RPMI8226 (cell line): ENCODE measurements at regions not wholly inside any gene's neighbourhood (a gene's known extent, or its start where the extent isn't known, plus 50 kb on each side); places are given as distances from the start of the nearest gene placed in this dataset.

Experiments
- DNase-seq: peaks from one replicate; pipeline ENCODE4 v3.0.0-alpha.2; 2015

DNA sequence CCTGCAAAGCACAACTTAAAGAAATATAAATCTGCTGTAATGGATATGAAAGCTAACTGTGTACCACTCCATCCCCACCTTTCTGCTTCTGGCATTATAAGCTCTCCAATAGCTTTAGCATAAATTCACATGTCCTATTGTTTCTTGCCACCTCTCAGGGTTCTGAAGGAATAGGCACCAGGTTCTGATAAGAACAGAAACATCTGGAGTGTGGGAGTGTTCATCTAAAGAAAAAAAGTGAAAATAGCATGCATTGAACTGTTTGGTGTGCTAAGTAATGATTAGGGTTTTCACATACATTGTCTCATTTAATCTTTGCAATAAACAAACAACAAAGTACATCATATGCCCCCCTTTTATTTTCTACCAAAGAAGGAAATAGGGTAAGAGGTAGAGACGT lies 72.3 kb downstream of the FAM76B start:
- no peak for DNase-seq

DNA sequence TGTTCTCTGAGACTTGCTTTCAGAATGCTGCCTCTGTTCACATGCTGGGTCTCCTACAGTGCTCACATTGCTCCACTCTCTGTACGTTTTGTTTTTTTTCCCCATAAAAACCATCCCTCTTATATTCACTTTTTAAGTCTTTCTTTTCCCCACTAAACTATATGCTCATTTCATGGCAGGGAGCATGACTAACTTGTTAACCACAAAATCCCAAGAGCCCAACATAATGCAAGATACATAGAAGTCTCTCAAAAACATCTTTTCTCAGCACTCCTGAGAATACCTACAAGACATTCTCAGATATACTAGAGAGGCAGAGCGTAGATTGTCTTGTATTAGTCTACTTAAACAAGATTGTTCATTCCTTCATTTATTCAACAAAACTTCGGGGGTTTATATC lies 73.3 kb downstream of the FAM76B start:
- DNase-seq = no peak

DNA sequence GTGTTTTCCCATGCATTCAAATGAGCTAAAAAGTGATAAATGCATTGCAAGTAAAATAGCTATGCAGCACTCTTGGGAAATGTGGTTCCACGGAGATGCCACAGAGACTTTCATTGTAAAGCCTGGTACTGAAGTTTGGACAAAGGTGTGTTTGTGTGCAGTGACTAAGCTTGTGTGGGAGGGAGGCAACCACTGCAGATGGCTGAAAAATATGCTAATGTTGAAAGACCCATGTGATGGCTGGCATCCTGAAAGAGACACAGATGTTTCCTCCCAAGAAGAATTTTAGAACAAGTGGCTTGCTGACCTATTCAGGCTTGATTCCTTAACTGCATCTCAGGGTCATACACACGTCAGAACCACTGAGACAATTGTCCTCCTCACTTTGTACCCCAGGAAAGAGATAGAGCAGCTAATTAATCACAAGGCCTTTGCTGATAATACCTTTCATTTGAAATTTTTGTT lies 73.8 kb downstream of the FAM76B start:
- DNase-seq = peak; percentile 26

DNA sequence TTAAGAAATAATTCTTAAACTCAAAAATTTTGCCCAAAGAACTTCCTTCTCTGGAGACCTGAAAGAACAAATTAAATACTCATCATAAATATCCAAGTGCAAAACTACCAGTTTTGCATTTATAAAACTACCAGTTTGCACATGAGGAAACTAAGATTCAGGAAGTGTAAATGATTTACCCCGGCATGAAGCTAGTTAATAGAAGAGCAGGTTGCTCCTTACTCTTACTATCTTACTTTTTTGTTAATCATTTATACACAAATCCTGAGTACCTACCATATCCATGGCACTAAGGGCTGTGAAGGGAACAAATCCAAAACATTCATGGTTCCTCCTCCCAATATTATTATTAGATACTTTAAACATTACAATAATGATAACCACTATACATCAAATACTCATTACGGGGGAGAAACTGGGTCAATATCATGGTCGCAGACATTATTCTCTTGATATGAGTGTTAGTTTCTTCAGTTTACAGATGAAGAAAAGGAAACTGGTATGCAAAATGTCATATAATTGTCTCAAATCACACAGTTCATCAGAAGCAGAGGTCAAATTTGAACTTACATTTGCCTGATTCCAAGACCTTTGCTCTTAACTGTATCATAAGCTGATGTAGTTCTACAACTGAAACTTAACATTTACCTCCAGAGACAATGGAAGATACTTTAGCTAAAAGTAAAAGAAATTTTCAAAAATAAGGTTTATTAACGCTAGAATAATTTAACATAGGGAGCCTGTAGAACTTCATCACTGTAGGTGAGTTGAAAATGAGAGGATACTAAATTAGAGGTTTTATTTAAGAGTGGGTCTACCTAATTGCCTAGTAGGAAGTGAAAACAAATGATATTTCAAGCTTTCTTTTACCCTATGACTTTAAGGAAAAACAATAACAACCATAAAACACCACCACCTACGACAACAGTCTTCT lies 74.5 kb downstream of the FAM76B start:
- DNase-seq = no peak

DNA sequence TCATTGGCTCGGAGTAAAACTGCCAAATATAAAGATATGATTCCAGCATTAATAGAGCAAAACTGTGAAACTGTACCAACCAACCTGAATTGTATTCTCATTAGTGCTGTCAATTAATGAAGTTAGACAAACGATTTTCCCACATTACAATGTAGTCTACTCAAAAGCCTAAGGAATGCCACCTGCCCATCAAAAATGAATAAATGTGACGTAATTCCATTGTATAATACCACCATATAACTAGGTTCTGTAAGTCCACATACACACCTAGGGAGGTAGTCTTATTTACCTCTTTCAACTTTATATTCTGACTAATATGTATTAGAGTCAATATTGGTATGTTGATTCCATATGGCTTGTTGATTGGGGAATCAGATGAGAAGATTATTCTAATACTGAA lies 76.2 kb downstream of the FAM76B start:
- DNase-seq = no peak

DNA sequence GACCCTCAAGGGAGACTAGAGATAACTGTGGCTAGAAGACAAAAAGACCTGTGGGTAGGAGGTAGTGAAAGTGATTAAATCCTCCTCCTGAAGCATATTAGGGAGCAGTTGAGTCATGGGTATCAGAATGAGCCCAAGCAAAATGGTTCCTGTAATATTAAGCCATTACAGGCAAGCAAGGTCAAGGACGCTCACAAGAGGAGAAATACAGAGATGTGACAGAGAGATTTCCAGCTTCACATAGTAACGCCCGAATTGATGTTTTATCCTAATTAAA lies 77.7 kb downstream of the FAM76B start:
- DNase-seq = no peak

DNA sequence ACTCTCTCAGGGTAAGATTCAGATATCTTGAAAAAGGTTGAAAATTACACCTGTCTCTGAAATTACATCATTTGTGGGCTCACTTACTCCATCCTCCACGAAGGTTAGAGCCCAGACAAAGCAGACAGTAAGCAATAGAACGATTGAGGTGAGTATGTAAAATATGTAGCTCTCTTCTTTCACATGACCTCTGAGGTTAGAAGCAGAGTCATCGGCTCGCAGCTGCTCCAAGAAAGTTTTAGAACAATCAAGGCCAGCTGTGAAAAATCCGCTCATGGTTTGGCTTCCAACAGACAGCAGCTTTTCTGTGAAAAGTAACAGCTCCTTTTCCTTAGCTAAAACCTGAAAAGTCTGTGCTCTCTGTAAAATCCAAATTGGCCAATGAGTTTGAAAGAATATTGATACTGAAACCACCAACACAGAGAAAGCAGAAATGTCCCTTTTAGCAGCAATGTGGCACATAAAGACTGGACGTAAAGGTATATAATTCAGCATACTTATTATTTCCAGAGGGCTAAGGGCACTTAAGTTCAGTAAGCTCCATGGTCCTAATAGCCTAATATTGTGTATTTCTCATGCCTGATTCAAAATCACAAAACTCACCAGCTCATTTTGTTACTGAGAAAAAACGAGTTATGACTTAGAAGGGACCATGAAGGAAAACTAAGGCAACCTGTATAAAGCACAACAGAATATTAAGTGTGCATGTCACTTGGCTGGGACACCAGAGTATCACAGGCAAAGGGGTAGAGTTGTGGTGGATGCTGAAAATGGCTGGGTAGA lies 78.2 kb downstream of the FAM76B start:
- DNase-seq = no peak

DNA sequence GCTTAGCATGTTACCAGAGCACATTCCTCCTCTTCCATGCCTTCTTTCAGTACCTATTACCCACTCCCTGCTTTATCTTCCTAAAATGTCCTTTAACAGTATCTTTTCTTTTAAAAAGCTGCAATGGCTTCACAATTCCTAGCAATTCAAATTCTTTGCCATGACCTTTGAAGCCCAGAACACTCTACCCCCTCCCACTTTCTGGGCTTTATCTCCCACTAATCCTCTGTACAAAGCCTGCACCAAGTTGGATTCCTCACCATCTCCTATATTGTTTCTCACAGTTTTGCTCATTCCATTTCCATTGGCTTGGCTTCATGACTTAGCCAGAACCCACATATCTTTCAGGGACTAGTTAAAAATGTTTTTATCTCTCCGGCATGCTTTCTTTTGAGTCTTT lies 80.9 kb downstream of the FAM76B start:
- no peak for DNase-seq

DNA sequence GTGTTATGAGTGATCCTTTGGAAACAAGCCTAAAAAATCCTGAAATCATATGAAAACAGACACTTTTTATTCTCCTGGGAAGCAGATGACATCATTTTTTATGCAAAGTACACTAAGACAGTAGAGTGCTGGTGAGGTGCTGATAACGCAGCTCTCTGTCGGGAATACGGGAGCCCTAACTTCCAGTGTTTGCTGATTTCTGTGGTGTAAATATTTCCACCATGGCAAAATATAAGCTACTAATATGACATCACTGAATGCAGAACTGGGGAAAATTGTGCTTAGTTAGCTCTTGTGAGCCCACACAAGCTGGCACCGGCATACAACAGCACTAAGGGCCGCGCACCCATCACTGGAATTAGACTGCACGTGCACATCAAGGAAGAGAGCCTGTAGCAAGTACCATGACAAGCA lies 82.6 kb downstream of the FAM76B start:
- no peak for DNase-seq

DNA sequence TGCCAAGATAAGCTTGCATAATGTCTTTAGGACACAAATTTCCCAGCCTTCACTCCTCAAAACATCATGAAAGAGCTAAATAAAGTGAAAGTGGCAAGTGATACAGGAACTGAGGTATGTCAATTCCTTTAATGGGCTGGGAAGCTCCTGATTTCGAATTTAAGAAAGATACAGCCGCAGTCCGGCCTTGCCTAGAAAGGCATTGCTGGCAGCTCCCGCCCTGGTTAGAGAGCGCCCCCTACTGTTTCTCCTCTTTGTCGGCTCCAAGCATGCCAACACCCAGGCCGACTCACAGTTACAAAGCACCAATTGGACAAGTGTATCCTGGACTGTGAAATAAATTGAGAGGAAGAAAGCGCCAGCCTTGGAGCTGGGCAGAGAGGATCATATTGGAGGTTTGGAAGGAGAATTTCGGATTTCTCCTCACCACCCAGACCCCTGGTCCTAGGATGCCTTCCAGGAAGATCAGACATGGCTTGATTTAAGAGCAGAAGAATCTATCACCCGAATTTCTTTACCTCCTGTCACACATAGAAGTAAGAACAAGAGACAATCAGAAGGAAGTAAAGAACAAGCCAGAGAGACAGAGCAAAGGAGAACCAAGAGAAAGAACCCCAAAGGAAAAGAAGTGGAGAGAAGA lies 84.0 kb downstream of the FAM76B start:
- DNase-seq = peak; percentile 76

DNA sequence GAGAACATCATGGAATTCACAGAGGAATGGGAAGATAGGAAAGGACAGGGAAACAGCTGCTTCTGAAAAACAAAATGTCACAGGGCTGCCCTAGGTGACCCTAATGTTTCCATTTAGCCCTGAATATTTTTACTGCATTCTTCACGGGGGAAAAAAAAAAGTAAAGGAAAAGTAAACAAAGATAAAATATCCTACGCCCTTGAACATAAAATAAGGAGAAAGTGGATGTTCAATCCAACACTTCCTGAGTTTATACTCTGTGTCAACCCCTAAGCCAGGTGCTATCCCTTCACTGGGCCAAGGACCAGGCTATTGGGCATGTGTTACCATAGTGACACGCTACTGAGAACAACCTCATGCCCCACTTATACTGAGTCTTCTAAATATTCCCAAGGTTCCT lies 84.7 kb downstream of the FAM76B start:
- no peak for DNase-seq

DNA sequence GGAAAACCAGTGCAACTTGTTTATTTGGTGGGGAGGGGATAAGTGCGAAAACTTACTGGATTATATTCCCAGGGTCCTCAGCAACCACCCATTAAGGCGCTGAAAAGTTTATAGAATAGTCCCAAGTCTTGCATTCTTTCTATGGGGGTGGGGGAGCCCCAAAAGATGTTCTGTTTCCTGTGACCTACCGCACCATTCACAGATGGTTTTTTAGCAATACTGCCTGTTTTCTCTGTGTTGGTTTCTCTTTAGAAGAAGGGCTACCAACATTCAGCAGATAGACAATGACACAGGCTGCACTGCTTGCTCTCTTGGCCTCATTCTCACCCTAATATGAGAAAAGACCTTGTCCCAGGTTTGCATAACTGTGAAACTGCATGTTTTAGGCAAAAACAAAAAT lies 86.5 kb downstream of the FAM76B start:
- DNase-seq = no peak

DNA sequence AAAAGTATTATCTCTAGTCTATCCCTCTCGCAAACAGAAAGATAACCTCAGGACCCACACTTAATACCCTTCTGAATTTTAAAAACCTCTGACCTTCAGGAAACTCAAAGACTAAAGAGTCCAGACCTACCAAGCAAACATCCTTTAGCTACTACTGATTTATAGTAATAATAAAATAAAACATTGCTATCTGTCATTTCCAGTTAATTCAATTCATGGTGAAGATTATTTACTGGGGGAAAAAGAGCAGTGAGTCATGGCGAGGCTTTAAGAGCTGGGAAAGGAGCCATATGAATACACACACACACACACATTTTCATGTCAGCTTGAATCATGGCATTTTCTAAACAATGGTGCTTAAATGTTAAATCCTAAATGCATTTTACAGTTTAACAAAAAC lies 87.1 kb downstream of the FAM76B start:
- DNase-seq = no peak

DNA sequence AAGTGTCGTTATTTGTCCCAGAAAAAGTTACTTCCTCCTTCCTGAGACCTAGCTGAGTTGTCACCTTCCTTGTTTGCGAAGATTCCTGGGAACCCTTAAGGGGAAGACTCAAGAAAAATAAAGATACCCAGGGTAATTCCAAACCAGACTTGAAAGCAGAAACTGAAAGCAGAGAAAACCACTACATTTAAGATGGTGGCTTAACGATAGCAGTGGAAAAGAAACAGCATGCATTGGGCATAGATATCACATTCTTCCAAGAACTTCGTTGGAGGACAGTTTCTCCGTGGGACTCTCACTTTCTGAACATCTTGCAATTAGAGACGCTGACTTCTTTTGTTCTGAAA lies 89.1 kb downstream of the FAM76B start:
- peak; percentile 18 for DNase-seq

DNA sequence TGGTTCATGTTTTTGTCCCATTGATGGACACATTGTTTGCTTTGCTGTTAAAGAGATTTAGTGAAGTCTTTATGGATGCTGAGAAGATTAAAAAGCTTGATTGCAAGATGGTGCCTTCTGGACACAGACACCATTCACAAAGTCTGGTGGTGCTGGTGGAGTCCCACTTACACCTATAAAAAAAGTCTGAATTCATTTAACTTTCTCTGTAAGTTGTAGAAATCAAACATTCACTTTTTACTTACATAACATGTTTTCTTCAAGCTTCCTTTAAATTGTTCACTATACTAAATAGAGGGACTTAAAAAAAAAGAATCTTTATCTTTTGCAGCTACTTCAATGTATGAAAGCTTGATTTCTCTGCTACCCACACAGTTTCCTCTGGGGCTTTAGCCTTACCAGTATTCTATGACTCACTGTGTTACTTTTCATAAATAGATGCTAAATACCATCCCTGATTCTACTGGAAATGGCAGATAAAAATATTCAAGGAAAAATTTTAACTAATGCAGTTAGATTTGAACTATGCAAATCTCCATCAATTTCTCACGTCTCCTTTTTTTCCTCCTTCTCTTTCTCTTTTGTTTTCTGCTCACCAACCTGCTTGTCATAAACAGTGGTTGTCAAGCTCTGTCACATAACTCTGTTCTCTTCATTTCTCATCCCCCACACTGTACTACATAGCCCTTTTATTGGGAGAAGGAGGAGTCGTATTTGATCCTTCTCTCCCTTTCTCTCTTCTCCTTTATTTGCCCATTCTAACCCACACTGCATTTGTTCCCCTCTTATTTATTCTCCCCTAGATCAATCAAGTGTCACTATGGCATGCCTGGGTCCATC lies 89.7 kb downstream of the FAM76B start:
- no peak for DNase-seq

DNA sequence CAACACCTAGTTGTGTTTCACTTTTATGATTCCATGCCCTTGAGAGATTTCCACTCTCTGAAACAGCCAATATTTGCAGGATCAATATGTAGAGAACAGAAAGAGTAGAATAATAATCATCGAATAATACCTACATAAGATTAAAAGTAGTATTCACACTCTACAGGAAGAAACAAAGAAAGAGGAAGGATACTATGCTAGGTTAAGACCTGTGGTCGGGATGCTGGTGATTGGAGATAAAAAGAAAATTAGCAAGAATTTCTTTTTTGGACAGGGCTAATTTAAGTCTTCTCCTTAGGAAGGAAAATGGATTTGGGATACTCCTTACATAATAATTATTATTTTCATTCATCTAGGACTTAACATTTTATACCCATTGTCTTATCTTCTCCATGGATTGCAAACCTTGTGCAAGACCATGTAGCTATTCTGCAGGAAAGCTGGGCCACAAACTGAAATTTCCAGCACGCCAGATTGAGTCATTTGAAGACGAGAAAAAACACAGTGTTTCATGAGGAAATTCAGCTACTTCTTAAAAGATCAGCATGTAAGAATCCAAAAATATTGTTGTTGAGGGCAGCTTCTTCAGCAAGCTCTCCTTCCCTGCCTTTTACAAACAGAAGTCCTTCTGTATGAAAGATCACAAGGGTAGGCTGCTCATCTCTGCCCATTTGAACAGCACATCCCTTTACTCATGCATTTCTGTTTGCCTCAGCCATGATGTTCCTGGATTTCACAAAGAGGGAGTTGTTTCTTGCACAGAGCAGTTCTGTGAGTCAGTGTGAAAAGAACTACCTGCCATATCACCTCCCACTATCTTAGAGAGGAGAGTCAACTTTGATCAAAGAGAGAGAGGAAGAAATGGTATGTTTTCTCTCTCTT lies 90.7 kb downstream of the FAM76B start:
- no peak for DNase-seq

DNA sequence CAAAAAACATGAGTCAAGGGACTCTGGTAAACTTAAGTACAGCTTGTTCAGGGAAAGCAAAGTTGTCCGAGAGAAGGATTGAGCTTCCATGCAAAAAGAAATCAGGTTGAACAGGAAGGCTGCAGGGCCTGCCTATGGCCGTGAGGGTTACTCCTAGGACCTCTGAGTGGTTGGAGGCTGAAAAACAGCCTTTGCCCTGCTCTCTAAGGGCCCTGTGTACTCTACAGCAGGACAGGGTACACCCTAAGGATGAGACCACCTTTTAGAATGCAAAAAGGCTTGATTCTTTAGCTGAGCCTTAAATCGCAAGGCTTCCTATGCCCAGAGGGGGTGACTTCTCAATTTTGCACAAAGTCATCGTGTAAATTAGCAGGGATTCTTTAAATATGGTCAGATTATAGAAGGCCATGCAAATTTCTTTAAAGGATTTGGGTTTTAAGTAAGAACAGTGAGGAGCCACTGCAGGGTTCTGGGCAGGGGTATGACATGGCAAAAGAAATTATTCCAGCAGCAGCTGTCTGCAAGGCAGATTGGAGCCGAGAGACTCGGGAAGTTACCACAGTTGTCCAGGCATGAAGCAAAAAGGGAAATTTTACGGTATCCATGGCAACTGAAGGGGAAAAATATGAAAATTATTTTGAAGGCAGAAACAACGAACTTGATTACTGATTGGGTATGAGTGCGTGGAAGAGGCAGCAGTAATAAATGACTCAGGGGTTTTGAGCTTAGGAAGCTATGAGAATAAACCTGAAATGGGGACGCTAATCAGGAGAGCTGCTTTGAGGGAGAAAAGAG lies 91.8 kb downstream of the FAM76B start:
- no peak for DNase-seq

DNA sequence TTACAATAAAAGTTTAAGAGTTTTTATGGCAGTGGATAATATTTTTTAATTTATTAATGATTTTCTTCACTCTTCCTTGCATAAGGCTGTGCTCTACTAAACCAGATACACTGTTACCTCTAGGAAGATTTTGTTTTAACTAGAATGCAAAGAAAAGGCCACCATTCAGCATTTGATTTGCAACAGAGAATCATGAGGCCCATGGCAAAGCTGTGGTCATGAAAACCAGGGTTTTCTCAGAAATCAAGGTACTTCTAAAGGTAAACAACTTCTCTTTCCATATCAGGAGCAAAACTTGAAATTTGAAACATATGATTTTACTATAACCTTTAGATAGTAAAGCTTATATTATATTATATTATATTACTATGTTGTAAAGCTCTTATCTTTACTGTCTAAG lies 94.4 kb downstream of the FAM76B start:
- no peak for DNase-seq

DNA sequence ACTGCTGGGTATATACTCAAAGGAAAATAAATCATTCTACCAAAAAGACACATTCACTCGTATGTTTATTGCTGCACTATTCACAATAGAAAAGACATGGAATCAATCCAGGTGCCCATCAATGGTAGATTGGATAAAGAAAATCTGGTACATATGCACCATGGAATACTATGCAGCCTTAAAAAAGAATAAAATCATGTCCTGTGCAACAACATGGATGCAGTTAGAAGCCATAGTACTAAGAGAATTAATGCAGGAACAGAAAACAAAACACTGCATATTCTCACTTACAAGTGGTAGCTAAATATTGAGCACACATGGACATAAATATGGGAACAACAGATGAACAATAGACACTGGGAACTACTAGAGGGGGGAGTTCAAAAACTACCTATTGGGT lies 96.3 kb downstream of the FAM76B start:
- no peak for DNase-seq

DNA sequence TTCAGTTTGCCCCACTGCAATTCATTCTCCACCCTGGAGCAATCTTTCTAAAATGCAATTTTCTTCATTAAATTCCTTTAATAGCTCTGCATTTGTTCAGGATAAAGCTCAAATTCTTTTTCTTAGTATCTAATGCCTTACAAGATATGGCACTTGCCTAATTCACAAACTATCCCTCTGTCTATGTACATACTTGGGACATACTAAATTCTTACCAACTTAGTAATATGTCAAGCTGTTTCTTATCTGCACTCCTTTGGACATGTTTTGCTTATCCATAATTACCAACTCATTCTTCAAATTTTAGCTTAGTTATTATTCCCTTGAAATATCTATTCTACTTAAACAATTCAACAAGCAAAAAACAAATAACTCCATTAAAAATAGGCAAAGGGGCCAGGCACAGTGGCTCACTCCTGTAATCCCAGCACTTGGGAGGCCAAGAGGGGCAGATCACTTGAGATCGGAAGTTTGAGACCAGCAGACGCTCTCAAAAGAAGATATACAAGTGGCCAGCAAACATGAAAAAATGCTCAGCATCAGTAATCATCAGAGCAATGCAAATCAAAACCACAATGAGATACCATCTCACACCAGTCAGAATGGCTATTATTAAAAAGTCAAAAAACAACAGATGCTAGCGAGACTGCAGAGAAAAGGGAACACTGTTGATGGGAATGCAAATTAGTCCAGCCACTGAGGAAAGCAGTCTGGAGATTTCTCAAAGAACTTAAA lies 96.9 kb downstream of the FAM76B start:
- no peak for DNase-seq
